ENCODE measurements at regions not wholly inside any gene's neighbourhood (a gene's known extent, or its start where the extent isn't known, plus 50 kb on each side); places are given as distances from the start of the nearest gene placed in this dataset.

- peak in 1 of 5 experiments; percentile 17 for TF ChIP-seq CTCF (IDR thresholded peaks at IDR 0.05 in 4 of 5, conservative IDR thresholded peaks at IDR 0.05 in 1 of 5)
- TF ChIP-seq POLR2A (IDR thresholded peaks at IDR 0.05): no peak
Observed at GRCh38 chr5:38783011-38783561, 62.7 kb upstream of the OSMR start.
